ENCODE measurements at regions not wholly inside any gene's neighbourhood (a gene's known extent, or its start where the extent isn't known, plus 50 kb on each side); places are given as distances from the start of the nearest gene placed in this dataset.
A peak's percentile ranks its signal among the peaks of the same experiment; 100 is the strongest.
"Not testable (repeated sequence)": the region's sequence is repeated elsewhere in the genome, so short reads cannot be mapped to it uniquely, and the experiment has no call there.

- not testable (repeated sequence) for DNase-seq
Observed at GRCh38 chr13:81069822-81070221, 728.9 kb upstream of the SPRY2 start.

GRCh38 chr13:81058916-81059290, 718.0 kb upstream of the SPRY2 start:
- DNase-seq: no peak

- no peak for DNase-seq
Observed at GRCh38 chr13:81058211-81058915, 717.4 kb upstream of the SPRY2 start.

- DNase-seq: no peak
Observed at GRCh38 chr13:81051873-81052272, 710.9 kb upstream of the SPRY2 start.

GRCh38 chr13:81048026-81048461, 707.1 kb upstream of the SPRY2 start:
- peak in 1 of 2 experiments; percentile 5 for DNase-seq

- DNase-seq: no peak
Observed at GRCh38 chr13:81041761-81042160, 700.8 kb upstream of the SPRY2 start.

- DNase-seq: no peak
Observed at GRCh38 chr13:81031996-81032395, 691.1 kb upstream of the SPRY2 start.

- no peak for DNase-seq
Observed at GRCh38 chr13:81025091-81025490, 684.2 kb upstream of the SPRY2 start.

GRCh38 chr13:81021284-81021840, 680.4 kb upstream of the SPRY2 start:
- DNase-seq: no peak

GRCh38 chr13:81020010-81020409, 679.1 kb upstream of the SPRY2 start:
- no peak for DNase-seq

GRCh38 chr13:81018936-81019335, 678.0 kb upstream of the SPRY2 start:
- no peak for DNase-seq

GRCh38 chr13:81017513-81018152, 676.7 kb upstream of the SPRY2 start:
- DNase-seq: peak in 1 of 2 experiments; percentile 2

- no peak for DNase-seq
Observed at GRCh38 chr13:81012031-81012430, 671.1 kb upstream of the SPRY2 start.

GRCh38 chr13:81001828-81002385, 661.0 kb upstream of the SPRY2 start:
- no peak for DNase-seq

GRCh38 chr13:80998603-80999002, 657.7 kb upstream of the SPRY2 start:
- DNase-seq: not testable (repeated sequence)

GRCh38 chr13:80989747-80990146, 648.8 kb upstream of the SPRY2 start:
- no peak for DNase-seq

GRCh38 chr13:80989241-80989640, 648.3 kb upstream of the SPRY2 start:
- no peak for DNase-seq

- no peak for DNase-seq
Observed at GRCh38 chr13:80988391-80989151, 647.6 kb upstream of the SPRY2 start.

- peak; percentile 7 to 28 for DNase-seq
Observed at GRCh38 chr13:80979035-80979641, 638.2 kb upstream of the SPRY2 start.

- no peak for DNase-seq
Observed at GRCh38 chr13:80977168-80977567, 636.2 kb upstream of the SPRY2 start.

- DNase-seq: no peak
Observed at GRCh38 chr13:80975903-80976302, 635.0 kb upstream of the SPRY2 start.

- no peak for DNase-seq
Observed at GRCh38 chr13:80973721-80974120, 632.8 kb upstream of the SPRY2 start.
